GM18508 (cell line): ENCODE measurements at regions not wholly inside any gene's neighbourhood (a gene's known extent, or its start where the extent isn't known, plus 50 kb on each side); places are given as distances from the start of the nearest gene placed in this dataset.

ENCODE experiments used
- ATAC-seq: cut with Tn5 transposase; IDR thresholded peaks from one replicate; pipeline ENCODE4 v1.9.1; 2021; ENCODE audit warnings: moderate number of reproducible peaks; ENCODE audit not compliant: insufficient read depth, unreplicated experiment

- no peak for ATAC-seq
Observed at GRCh38 chr7:80082213-80082612, 52.4 kb upstream of the GNAI1 start.

- ATAC-seq, result no peak
Observed at GRCh38 chr7:80078886-80079285, 55.7 kb upstream of the GNAI1 start.

- no peak for ATAC-seq
Observed at GRCh38 chr7:80078159-80078731, 56.4 kb upstream of the GNAI1 start.

- ATAC-seq, result no peak
Observed at GRCh38 chr7:80070391-80070790, 64.2 kb upstream of the GNAI1 start.

- ATAC-seq, result no peak
Observed at GRCh38 chr7:80066639-80067038, 68.0 kb upstream of the GNAI1 start.

GRCh38 chr7:80063834-80064233 lies 70.8 kb upstream of the GNAI1 start:
- no peak for ATAC-seq

- no peak for ATAC-seq
Observed at GRCh38 chr7:80060218-80060806, 74.3 kb upstream of the GNAI1 start.

GRCh38 chr7:80057488-80057887 lies 77.1 kb upstream of the GNAI1 start:
- no peak for ATAC-seq

GRCh38 chr7:80054356-80054755 lies 80.3 kb upstream of the GNAI1 start:
- ATAC-seq, result no peak

- no peak for ATAC-seq
Observed at GRCh38 chr7:80053124-80053523, 81.5 kb upstream of the GNAI1 start.

- no peak for ATAC-seq
Observed at GRCh38 chr7:80047856-80048459, 86.7 kb upstream of the GNAI1 start.

GRCh38 chr7:80047032-80047431 lies 87.6 kb upstream of the GNAI1 start:
- ATAC-seq, result no peak

GRCh38 chr7:80044796-80045195 lies 89.8 kb upstream of the GNAI1 start:
- no peak for ATAC-seq

- ATAC-seq, result no peak
Observed at GRCh38 chr7:80040752-80041151, 93.9 kb upstream of the GNAI1 start.

- no peak for ATAC-seq
Observed at GRCh38 chr7:80040335-80040734, 94.3 kb upstream of the GNAI1 start.

- no peak for ATAC-seq
Observed at GRCh38 chr7:80039251-80039884, 95.3 kb upstream of the GNAI1 start.

GRCh38 chr7:80037689-80038088 lies 96.9 kb upstream of the GNAI1 start:
- no peak for ATAC-seq

GRCh38 chr7:80036107-80036506 lies 98.5 kb upstream of the GNAI1 start:
- no peak for ATAC-seq

GRCh38 chr7:80028717-80029116 lies 105.9 kb upstream of the GNAI1 start:
- no peak for ATAC-seq

- ATAC-seq, result no peak
Observed at GRCh38 chr7:80027611-80028173, 106.9 kb upstream of the GNAI1 start.

- no peak for ATAC-seq
Observed at GRCh38 chr7:80026766-80027165, 107.9 kb upstream of the GNAI1 start.
